ENCODE measurements at regions not wholly inside any gene's neighbourhood (a gene's known extent, or its start where the extent isn't known, plus 50 kb on each side); places are given as distances from the start of the nearest gene placed in this dataset.
A peak's percentile ranks its signal among the peaks of the same experiment; 100 is the strongest.

DNA sequence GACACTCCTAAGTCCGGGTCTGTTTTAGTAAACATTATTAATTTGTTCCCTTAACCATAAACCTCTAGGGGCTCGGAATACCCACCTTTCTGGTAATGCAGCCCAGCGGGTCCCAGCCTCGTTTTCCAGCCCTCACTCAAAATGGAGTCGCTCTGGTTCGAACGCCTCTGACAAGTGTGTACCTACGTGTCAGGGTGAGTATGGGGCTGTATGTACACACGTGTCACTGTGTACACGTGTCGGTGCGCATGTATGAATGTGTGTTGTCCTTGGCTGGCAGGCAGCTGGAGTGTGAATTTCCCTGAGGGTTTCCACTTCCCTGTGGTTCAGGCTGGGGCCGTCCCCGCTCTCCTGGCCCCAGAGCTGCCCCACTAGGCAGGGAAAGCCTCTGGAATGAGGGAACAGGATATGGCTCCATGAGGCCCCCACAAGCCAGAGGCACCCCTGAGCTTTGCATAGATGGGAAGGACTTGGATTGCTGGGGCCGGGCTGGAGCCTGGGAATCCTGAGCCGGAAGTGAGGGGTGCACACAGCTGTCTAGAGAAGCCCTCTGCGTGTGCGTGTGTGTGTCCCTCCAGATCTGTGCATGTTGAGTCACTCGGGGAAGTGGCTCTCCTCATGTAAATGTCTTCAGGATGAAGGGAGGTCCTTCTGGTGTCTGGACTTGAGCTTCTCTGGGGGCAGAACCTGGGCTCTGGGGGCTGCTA is 160.8 kb upstream of the IER5L start:
- Histone ChIP-seq H3K79me2 (ENCODE audit: control insufficient read depth, insufficient read depth, low read length) (no peaks in the 10 kb centered on the region), H3K27ac (ENCODE audit: insufficient read depth, low read length) (no peak overlapping the region), H3K9me3 (ENCODE audit: control insufficient read depth, insufficient read depth, low read depth, low read length) (no peaks in the 10 kb centered on the region), H3K9ac (ENCODE audit: insufficient read depth, low read length) (no peak overlapping the region), H2AFZ (ENCODE audit: low read length) (no peak overlapping the region), H3K36me3 (ENCODE audit: control insufficient read depth, insufficient read depth, low read length) (no peaks in the 10 kb centered on the region), H3K4me1 (ENCODE audit: control insufficient read depth, extremely low read depth, insufficient read depth, low read length) (peaks cover 22% of the 10 kb centered on the region), H3K4me2 (ENCODE audit: extremely low read depth, insufficient read depth, low read length) (no peak overlapping the region), H3K27me3 (ENCODE audit: control insufficient read depth, insufficient read depth, low read length) (no peaks in the 10 kb centered on the region), H3K4me3 (replicated peaks in 1 of 4; ENCODE audit: control extremely low read depth in 1 of 4, insufficient read depth in 1 of 4, low read depth in 3 of 4, low read length in 4 of 4) (no peak overlapping the region), H4K20me1 (ENCODE audit: control insufficient read depth, extremely low read depth, insufficient read depth, low read length) (no peaks in the 10 kb centered on the region)
- DNase-seq (ENCODE audit: low read depth in 2 of 2), result peak in 1 of 2 donors; percentile 59
- no peak for TF ChIP-seq EZH2 (IDR thresholded peaks at IDR 0.05; ENCODE audit: low read length, missing control alignments)
- TF ChIP-seq, protein P1, sequence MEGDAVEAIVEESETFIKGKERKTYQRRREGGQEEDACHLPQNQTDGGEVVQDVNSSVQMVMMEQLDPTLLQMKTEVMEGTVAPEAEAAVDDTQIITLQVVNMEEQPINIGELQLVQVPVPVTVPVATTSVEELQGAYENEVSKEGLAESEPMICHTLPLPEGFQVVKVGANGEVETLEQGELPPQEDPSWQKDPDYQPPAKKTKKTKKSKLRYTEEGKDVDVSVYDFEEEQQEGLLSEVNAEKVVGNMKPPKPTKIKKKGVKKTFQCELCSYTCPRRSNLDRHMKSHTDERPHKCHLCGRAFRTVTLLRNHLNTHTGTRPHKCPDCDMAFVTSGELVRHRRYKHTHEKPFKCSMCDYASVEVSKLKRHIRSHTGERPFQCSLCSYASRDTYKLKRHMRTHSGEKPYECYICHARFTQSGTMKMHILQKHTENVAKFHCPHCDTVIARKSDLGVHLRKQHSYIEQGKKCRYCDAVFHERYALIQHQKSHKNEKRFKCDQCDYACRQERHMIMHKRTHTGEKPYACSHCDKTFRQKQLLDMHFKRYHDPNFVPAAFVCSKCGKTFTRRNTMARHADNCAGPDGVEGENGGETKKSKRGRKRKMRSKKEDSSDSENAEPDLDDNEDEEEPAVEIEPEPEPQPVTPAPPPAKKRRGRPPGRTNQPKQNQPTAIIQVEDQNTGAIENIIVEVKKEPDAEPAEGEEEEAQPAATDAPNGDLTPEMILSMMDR (conservative IDR thresholded peaks at IDR 0.05 in 1 of 2, IDR thresholded peaks at IDR 0.05 in 1 of 2; ENCODE audit: low read depth in 1 of 2, low read length in 2 of 2), result no peak

GRCh38 chr9:129337336-129338140 is 159.5 kb upstream of the IER5L start:
- H3K9ac ChIP-seq (ENCODE audit: insufficient read depth, low read length), result no peak overlapping the region

More at GRCh38 chr9:129337336-129338140, 159.5 kb upstream of the IER5L start:
- H3K9me3 ChIP-seq (ENCODE audit: control insufficient read depth, insufficient read depth, low read depth, low read length), result no peaks in the 10 kb centered on the region
- peaks cover 26% of the 10 kb centered on the region for H3K4me1 ChIP-seq (ENCODE audit: control insufficient read depth, extremely low read depth, insufficient read depth, low read length)
- no peaks in the 10 kb centered on the region for H3K27me3 ChIP-seq (ENCODE audit: control insufficient read depth, insufficient read depth, low read length)
- H2AFZ ChIP-seq (ENCODE audit: low read length), result no peak overlapping the region
- TF ChIP-seq EZH2 (IDR thresholded peaks at IDR 0.05; ENCODE audit: low read length, missing control alignments), result no peak
- TF ChIP-seq, protein P1 (conservative IDR thresholded peaks at IDR 0.05 in 1 of 2, IDR thresholded peaks at IDR 0.05 in 1 of 2; ENCODE audit: low read depth in 1 of 2, low read length in 2 of 2), result no peak
- no peaks in the 10 kb centered on the region for H3K36me3 ChIP-seq (ENCODE audit: control insufficient read depth, insufficient read depth, low read length)
- peak overlapping the region; percentile 11 for H3K27ac ChIP-seq (ENCODE audit: insufficient read depth, low read length)
- no peaks in the 10 kb centered on the region for H4K20me1 ChIP-seq (ENCODE audit: control insufficient read depth, extremely low read depth, insufficient read depth, low read length)
- no peaks in the 10 kb centered on the region for H3K79me2 ChIP-seq (ENCODE audit: control insufficient read depth, insufficient read depth, low read length)
- H3K4me3 ChIP-seq (replicated peaks in 1 of 4; ENCODE audit: control extremely low read depth in 1 of 4, insufficient read depth in 1 of 4, low read depth in 3 of 4, low read length in 4 of 4), result peak overlapping the region in 1 of 4 experiments; percentile 42
- DNase-seq (ENCODE audit: low read depth in 2 of 2), result no peak
- peak overlapping the region; percentile 70 for H3K4me2 ChIP-seq (ENCODE audit: extremely low read depth, insufficient read depth, low read length)

Data from fibroblast of lung (primary cell).